ENCODE measurements at regions not wholly inside any gene's neighbourhood (a gene's known extent, or its start where the extent isn't known, plus 50 kb on each side); places are given as distances from the start of the nearest gene placed in this dataset.

DNA sequence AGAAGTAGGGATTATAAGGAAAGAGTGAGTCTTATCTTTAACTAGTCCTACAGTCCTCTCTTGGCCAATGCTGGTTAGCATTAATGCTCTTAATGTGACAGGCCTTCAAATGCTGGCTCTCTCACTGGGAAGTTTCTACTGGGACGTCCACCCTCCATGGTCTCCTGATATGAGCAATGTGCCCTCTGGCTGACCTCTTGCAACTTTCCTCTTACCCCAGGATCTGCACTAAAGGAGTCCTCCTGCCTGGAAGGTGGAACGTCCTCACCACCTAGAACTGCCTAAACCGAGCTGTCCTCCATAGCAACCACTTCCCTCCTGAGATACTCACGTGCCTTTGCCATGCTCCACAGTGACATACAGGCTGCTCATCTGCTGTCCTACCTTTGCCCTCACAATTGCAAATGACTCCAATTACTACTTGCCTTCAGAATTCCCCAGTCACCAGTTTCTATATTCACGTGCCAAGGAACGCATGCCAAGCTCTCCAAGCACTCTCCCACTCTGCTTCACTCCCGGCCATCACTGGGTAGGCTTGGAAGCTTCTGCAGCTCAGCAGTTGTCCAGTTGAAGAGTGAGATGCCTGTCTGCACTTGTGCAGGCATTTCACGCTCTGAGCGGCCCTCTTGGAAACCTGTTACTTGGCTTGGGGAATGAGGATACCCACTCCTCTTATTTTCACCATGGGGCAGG is 404.7 kb downstream of the RRAGC start:
- no peak overlapping the region for H2BK12ac ChIP-seq (ENCODE audit: insufficient read length, low read depth, low read length)

More for the DNA sequence above, 404.7 kb downstream of the RRAGC start:
- no peaks in the 10 kb centered on the region for H3K27me3 ChIP-seq (ENCODE audit: insufficient read depth, low read length)
- H4K5ac ChIP-seq (ENCODE audit: insufficient read length, low read depth, low read length), result no peak overlapping the region
- peaks cover 0 to 3% of the 10 kb centered on the region in 2 experiments; a peak in 1 of 5 replicates for H3K9me3 Mint-ChIP-seq
- H2BK120ac ChIP-seq (ENCODE audit: low read depth, low read length, poor library complexity, severe bottlenecking), result no peak overlapping the region
- no peak overlapping the region for H2AFZ ChIP-seq (ENCODE audit: low read length)
- H3K27ac Mint-ChIP-seq, result no peak overlapping the region
- H3K79me2 ChIP-seq (ENCODE audit: insufficient read depth, low read length), result no peaks in the 10 kb centered on the region
- no peak overlapping the region for H3K23ac ChIP-seq (ENCODE audit: insufficient read length, low read depth, low read length)
- H3K4me2 ChIP-seq (ENCODE audit: insufficient read depth, insufficient read length, low read length), result no peak overlapping the region
- WGBS (ENCODE audit: extremely low coverage, insufficient read length, low lambda C conversion rate), result no CpG with 5 or more reads among the region's 9 CpGs
- H3K27me3 Mint-ChIP-seq (ENCODE audit: low read depth), result peaks cover 12% of the 10 kb centered on the region
- no peak for DNase-seq
- no peaks in the 10 kb centered on the region for H3K9me3 ChIP-seq (ENCODE audit: control insufficient read depth, low read depth, low read length)
- H3T11ph ChIP-seq (ENCODE audit: low read length), result no peak overlapping the region
- no peaks in the 10 kb centered on the region for H3K23me2 ChIP-seq (ENCODE audit: insufficient read length, low read depth, low read length, poor library complexity, severe bottlenecking)
- no peak overlapping the region for H2AK5ac ChIP-seq (ENCODE audit: insufficient read length, low read length)
- TF ChIP-seq, protein P1, sequence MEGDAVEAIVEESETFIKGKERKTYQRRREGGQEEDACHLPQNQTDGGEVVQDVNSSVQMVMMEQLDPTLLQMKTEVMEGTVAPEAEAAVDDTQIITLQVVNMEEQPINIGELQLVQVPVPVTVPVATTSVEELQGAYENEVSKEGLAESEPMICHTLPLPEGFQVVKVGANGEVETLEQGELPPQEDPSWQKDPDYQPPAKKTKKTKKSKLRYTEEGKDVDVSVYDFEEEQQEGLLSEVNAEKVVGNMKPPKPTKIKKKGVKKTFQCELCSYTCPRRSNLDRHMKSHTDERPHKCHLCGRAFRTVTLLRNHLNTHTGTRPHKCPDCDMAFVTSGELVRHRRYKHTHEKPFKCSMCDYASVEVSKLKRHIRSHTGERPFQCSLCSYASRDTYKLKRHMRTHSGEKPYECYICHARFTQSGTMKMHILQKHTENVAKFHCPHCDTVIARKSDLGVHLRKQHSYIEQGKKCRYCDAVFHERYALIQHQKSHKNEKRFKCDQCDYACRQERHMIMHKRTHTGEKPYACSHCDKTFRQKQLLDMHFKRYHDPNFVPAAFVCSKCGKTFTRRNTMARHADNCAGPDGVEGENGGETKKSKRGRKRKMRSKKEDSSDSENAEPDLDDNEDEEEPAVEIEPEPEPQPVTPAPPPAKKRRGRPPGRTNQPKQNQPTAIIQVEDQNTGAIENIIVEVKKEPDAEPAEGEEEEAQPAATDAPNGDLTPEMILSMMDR (conservative IDR thresholded peaks at IDR 0.05), result no peak
- H4K8ac ChIP-seq (replicated peaks; ENCODE audit: insufficient read length, low read depth, low read length), result no peak overlapping the region
- no peak overlapping the region for H2BK15ac ChIP-seq (ENCODE audit: low read depth, low read length)
- H2BK20ac ChIP-seq (ENCODE audit: low read depth, low read length, poor library complexity, severe bottlenecking), result no peak overlapping the region
- H3K14ac ChIP-seq (ENCODE audit: insufficient read depth, low read length), result no peak overlapping the region
- H3K4me3 Mint-ChIP-seq, result no peak overlapping the region
- H3K4me1 ChIP-seq (ENCODE audit: insufficient read depth, low read length), result peaks cover 4% of the 10 kb centered on the region; the same call in 1 of the 2 replicates
- no peak overlapping the region for H3K9ac ChIP-seq (ENCODE audit: extremely low read depth, insufficient read length, low read length)
- H3K4me1 Mint-ChIP-seq, result peaks cover 29 to 32% of the 10 kb centered on the region in 2 experiments
- no peak overlapping the region for H3K56ac ChIP-seq (ENCODE audit: insufficient read length, low read depth, low read length)
- no peak overlapping the region for H3K27ac ChIP-seq (ENCODE audit: insufficient read length, low read depth, low read length)
- no peak overlapping the region for H3K4ac ChIP-seq (ENCODE audit: low read depth, low read length)
- no peak overlapping the region for H3K18ac ChIP-seq (ENCODE audit: insufficient read length, low read depth, low read length)
- H3K79me1 ChIP-seq (ENCODE audit: insufficient read depth, low read depth, low read length, poor library complexity, severe bottlenecking), result no peaks in the 10 kb centered on the region
- no peak overlapping the region for H2BK5ac ChIP-seq (ENCODE audit: insufficient read length, low read length)
- no peak overlapping the region for H4K91ac ChIP-seq (ENCODE audit: insufficient read length, low read depth, low read length)
- H4K20me1 ChIP-seq (ENCODE audit: control insufficient read depth, insufficient read depth, insufficient read length), result no peaks in the 10 kb centered on the region
- peaks cover 0 to 14% (median 6%) of the 10 kb centered on the region in 3 experiments; a peak in 5 of 7 replicates for H3K36me3 Mint-ChIP-seq (ENCODE audit: insufficient read depth in 1 of 3, low read depth in 3 of 3)

Measured in H9 (cell line).